Esophagus squamous epithelium (tissue), 4 donors: ENCODE measurements at regions not wholly inside any gene's neighbourhood (a gene's known extent, or its start where the extent isn't known, plus 50 kb on each side); places are given as distances from the start of the nearest gene placed in this dataset.

ENCODE experiments used
- CTCF ChIP-seq, 6 experiments: fragments of 450-650 bp in 4 of 6; fragments of 200-600 bp in 2 of 6; sonication (generic) in 2 of 6; IDR thresholded peaks; one replicate each; pipeline ENCODE4 v1.5.1; 2016 to 2019; ENCODE audit warnings: antibody characterized with exemption in 6 of 6, mild to moderate bottlenecking in 4 of 6, moderate library complexity in 4 of 6
- POLR2A ChIP-seq, 4 donors: fragments of 450-650 bp; IDR thresholded peaks; one replicate each; pipeline ENCODE4 v1.6.1; 2017; ENCODE audit warnings: antibody characterized with exemption in 4 of 4, mild to moderate bottlenecking in 4 of 4, moderate library complexity in 3 of 4

GRCh38 chr5:98585661-98586310 is 187.7 kb upstream of the RGMB start:
- TF ChIP-seq CTCF (IDR thresholded peaks at IDR 0.05) = no peak
- TF ChIP-seq POLR2A (IDR thresholded peaks at IDR 0.05) = no peak
